HG02981 (cell line): ENCODE measurements at regions not wholly inside any gene's neighbourhood (a gene's known extent, or its start where the extent isn't known, plus 50 kb on each side); places are given as distances from the start of the nearest gene placed in this dataset.
"Not testable (repeated sequence)": the region's sequence is repeated elsewhere in the genome, so short reads cannot be mapped to it uniquely, and the experiment has no call there.

Experiments used
- ATAC-seq: cut with Tn5 transposase; IDR thresholded peaks from one replicate; pipeline ENCODE4 v1.9.1; 2021; ENCODE audit warnings: mild to moderate bottlenecking, moderate library complexity; ENCODE audit not compliant: unreplicated experiment

DNA sequence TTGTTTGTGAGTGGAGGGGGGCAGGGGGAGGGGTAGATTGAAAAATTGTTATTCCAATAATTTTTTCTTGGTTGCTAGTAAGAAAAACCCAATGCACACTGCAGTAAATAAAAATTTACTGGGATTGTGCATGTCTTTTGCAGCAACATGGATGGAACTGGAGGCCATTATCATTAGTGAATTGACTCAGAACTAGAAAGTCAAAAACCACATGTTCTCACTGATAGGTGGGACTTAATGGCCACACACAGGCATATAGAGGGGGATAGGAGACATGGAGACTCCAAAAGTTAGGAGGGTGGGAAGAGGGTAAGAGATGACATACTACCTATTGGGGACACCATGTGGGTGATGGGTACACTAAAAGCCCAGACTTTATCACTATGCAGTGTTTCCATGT, 67.2 kb downstream of the BUB3 start:
- ATAC-seq = no peak

DNA sequence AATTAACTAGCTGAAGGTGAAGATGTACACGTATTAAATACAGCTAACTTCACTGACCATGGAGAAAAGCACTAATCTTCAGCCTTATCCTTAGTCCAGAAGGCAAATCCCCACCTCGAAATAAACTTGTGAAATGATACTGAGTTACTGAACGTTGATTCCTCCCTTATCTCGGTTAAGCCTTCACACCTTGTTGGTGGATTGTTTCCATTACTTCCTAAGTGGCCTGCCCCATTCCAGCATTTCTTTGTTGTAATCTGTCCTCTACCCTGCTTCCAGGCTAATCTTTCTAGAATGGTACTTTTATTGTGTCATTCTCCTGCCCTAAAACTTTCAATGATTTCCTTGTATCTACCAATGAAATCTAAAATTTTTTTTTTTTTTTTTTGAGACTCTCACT, 68.6 kb downstream of the BUB3 start:
- no peak for ATAC-seq

- ATAC-seq = no peak
Measured at GRCh38 chr10:123227706-123228105, 73.5 kb downstream of the BUB3 start.

DNA sequence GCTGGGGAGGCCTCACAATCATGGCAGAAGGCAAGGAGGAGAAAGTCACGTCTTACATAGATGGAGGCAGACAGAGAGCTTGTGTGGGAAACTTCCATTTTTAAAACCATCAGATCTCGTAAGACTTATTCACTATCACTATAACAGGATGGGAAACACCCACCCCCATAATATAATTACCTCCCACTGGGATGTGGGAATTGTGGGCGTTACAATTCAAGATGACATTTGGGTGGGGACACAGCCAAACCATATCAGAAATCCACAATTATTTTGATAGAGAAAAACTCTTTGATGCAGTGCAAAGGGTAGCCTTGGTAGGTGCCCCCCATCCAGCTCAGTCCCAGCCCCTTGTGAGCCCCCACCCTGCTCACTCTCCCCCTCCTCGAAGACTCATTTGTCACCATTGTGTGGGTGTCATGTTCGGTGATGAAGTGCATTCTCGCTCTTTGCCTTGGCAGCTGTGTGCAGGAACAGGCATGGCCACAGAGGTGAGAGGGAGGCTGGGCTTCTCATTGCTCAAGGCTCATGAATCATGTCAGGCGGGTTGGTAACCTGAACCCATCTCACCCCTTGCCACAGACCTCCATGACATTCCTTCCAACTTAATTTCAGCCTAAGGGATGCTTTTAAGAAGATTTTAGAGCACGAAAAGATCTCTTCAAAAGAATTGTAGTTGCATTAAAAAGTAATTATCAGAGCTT, 75.9 kb downstream of the BUB3 start:
- no peak for ATAC-seq

- ATAC-seq = not testable (repeated sequence)
Measured at GRCh38 chr10:123232879-123233278, 78.7 kb downstream of the BUB3 start.

- not testable (repeated sequence) for ATAC-seq
Measured at GRCh38 chr10:123235014-123235413, 80.8 kb downstream of the BUB3 start.

GRCh38 chr10:123236126-123236525, 81.9 kb downstream of the BUB3 start:
- ATAC-seq = no peak

- no peak for ATAC-seq
Measured at GRCh38 chr10:123240250-123240649, 86.0 kb downstream of the BUB3 start.

DNA sequence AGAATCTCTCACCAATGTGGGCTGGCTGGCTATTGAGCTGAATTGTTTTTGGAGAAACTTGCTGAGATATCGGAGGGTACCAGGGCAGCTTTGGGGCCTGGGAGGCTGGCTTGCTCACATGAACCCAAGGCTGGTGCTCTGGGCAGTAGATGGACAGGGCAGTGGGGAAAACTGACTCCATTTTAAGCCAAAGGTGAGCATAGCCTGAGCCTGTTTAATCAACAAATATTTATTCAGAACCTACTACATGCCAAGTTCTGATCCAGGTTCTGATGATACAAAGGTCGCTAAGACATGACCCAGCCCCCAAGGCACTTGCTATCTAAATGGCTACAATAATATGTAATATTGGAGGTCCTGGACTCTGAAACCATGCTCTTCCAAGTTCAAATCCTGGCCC, 86.6 kb downstream of the BUB3 start:
- ATAC-seq = no peak

- no peak for ATAC-seq
Measured at GRCh38 chr10:123241391-123242141, 87.4 kb downstream of the BUB3 start.

GRCh38 chr10:123244747-123245146, 90.5 kb downstream of the BUB3 start:
- ATAC-seq = no peak

GRCh38 chr10:123245264-123245663, 91.1 kb downstream of the BUB3 start:
- no peak for ATAC-seq

DNA sequence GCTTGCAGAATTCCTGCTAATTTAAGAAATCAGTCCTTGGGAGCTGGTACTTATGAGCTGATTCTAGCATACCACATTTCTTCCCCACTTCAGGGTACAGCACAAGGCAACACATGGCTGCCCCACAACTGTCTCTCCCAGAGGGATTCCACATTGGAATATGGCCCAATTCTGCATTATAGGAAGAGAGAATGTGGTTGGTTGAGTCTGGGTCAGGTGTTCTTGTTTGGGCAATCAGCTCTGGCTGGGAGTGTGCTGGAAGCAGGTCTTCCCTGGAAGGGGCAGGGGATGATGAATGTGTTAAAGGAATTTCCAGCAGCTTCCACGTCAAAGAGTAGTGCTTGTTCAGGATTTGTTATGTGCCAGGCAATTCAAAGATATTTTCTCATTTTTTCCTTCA, 95.7 kb downstream of the BUB3 start:
- ATAC-seq = no peak

- ATAC-seq = no peak
Measured at GRCh38 chr10:123250640-123251039, 96.4 kb downstream of the BUB3 start.

GRCh38 chr10:123252779-123253178, 98.6 kb downstream of the BUB3 start:
- no peak for ATAC-seq

GRCh38 chr10:123254343-123254742, 100.1 kb downstream of the BUB3 start:
- ATAC-seq = not testable (repeated sequence)

- ATAC-seq = no peak
Measured at GRCh38 chr10:123257904-123258456, 103.8 kb downstream of the BUB3 start.

DNA sequence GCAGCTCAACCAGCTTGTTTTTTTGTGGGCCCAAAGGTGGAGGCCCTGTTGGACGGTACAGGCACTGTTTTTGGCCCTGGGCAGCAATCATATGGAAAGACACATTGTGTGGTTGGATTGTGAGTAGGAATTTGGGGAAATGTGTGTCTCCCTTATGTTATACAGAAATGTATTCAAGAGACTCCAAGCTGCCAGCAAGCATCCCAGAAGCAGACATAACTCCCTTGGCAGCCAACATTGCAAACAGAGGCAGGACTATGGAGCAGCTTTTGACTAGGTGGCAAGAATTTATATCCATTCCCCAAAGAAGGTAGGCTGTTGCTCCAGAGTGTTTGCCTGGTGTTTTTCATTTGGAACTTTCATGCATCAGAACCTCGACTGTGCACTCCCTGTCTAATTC, 104.9 kb downstream of the BUB3 start:
- ATAC-seq = no peak

- no peak for ATAC-seq
Measured at GRCh38 chr10:123259791-123260190, 105.6 kb downstream of the BUB3 start.

GRCh38 chr10:123262456-123262855, 108.3 kb downstream of the BUB3 start:
- ATAC-seq = no peak

GRCh38 chr10:123266971-123267370, 112.8 kb downstream of the BUB3 start:
- no peak for ATAC-seq

DNA sequence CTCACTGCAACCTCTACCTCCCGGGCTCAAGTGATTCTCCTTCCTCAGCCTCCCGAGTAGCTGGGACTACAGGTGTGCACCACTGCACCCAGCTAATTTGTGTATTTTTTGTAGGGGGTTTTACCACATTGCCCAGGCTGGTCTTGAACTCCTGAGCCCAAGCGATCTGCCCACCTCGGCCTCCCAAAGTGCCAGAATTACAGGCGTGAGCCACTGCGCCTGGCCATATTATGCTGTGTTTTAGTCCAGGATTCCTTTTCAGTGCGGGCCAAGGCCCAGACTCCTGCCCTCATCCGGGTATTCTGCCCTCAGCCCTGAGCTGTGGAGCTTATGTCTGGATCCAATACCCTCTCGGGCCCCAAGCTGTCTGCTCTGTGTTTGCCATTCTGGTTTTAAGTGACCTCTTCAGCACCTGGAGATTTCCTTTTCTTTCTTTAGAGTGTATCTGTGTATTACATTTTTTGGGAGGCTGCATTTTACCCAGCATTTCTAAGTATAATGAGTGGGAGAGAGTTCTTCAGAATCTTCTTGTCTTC, 114.9 kb downstream of the BUB3 start:
- ATAC-seq = no peak
